ENCODE measurements at regions not wholly inside any gene's neighbourhood (a gene's known extent, or its start where the extent isn't known, plus 50 kb on each side); places are given as distances from the start of the nearest gene placed in this dataset.
A peak's percentile ranks its signal among the peaks of the same experiment; 100 is the strongest.

- Mint-ChIP-seq H3K4me3 (no peak overlapping the region), H3K9me3 (no peaks in the 10 kb centered on the region), H3K36me3 (ENCODE audit: low read depth) (no peaks in the 10 kb centered on the region), H3K4me1 (peaks cover 4% of the 10 kb centered on the region), H3K27ac (no peak overlapping the region), H3K27me3 (no peaks in the 10 kb centered on the region)
- ATAC-seq (replicated peaks): no peak
These were observed 259.6 kb upstream of the ATP2B1 start for GRCh38 chr12:89968151-89968700.

- Mint-ChIP-seq H3K27ac (no peak overlapping the region), H3K36me3 (ENCODE audit: low read depth) (no peaks in the 10 kb centered on the region), H3K27me3 (no peaks in the 10 kb centered on the region), H3K4me3 (no peak overlapping the region), H3K9me3 (no peaks in the 10 kb centered on the region), H3K4me1 (peaks cover 4% of the 10 kb centered on the region)
- no peak for ATAC-seq (replicated peaks)
These were observed 258.0 kb upstream of the ATP2B1 start for GRCh38 chr12:89966495-89967240.

- H3K4me1 Mint-ChIP-seq: peaks cover 9% of the 10 kb centered on the region
- ATAC-seq (replicated peaks): no peak
- no peak overlapping the region for H3K4me3 Mint-ChIP-seq
- H3K27ac Mint-ChIP-seq: no peak overlapping the region
- H3K9me3 Mint-ChIP-seq: no peaks in the 10 kb centered on the region
- H3K36me3 Mint-ChIP-seq (ENCODE audit: low read depth): no peaks in the 10 kb centered on the region
- no peaks in the 10 kb centered on the region for H3K27me3 Mint-ChIP-seq
These were observed 257.4 kb upstream of the ATP2B1 start for GRCh38 chr12:89965993-89966392.

GRCh38 chr12:89962648-89963047, 254.0 kb upstream of the ATP2B1 start:
- Mint-ChIP-seq H3K4me3 (no peak overlapping the region), H3K4me1 (peaks cover 16% of the 10 kb centered on the region), H3K36me3 (ENCODE audit: low read depth) (no peaks in the 10 kb centered on the region), H3K27ac (no peak overlapping the region), H3K27me3 (no peaks in the 10 kb centered on the region), H3K9me3 (no peaks in the 10 kb centered on the region)
- ATAC-seq (replicated peaks): no peak

GRCh38 chr12:89960607-89961394, 252.2 kb upstream of the ATP2B1 start:
- H3K4me3 Mint-ChIP-seq: peak overlapping the region; percentile 51
- H3K27me3 Mint-ChIP-seq: no peaks in the 10 kb centered on the region
- peak overlapping the region; percentile 81 for H3K27ac Mint-ChIP-seq
- ATAC-seq (replicated peaks): peak; percentile 83
- H3K36me3 Mint-ChIP-seq (ENCODE audit: low read depth): no peaks in the 10 kb centered on the region
- H3K9me3 Mint-ChIP-seq: no peaks in the 10 kb centered on the region
- peaks cover 16% of the 10 kb centered on the region for H3K4me1 Mint-ChIP-seq

- no peaks in the 10 kb centered on the region for H3K27me3 Mint-ChIP-seq
- ATAC-seq (replicated peaks): peak; percentile 98
- peak overlapping the region; percentile 81 for H3K27ac Mint-ChIP-seq
- peaks cover 16% of the 10 kb centered on the region for H3K4me1 Mint-ChIP-seq
- peak overlapping the region; percentile 51 for H3K4me3 Mint-ChIP-seq
- H3K36me3 Mint-ChIP-seq (ENCODE audit: low read depth): no peaks in the 10 kb centered on the region
- no peaks in the 10 kb centered on the region for H3K9me3 Mint-ChIP-seq
These were observed 251.4 kb upstream of the ATP2B1 start for GRCh38 chr12:89960011-89960507.

- Mint-ChIP-seq H3K4me3 (no peak overlapping the region), H3K27me3 (no peaks in the 10 kb centered on the region), H3K36me3 (ENCODE audit: low read depth) (no peaks in the 10 kb centered on the region), H3K4me1 (peaks cover 16% of the 10 kb centered on the region), H3K27ac (no peak overlapping the region), H3K9me3 (no peaks in the 10 kb centered on the region)
- no peak for ATAC-seq (replicated peaks)
These were observed 250.5 kb upstream of the ATP2B1 start for GRCh38 chr12:89959179-89959578.

- ATAC-seq (replicated peaks): no peak
- Mint-ChIP-seq H3K4me1 (peaks cover 22% of the 10 kb centered on the region), H3K36me3 (ENCODE audit: low read depth) (no peaks in the 10 kb centered on the region), H3K27ac (no peak overlapping the region), H3K4me3 (no peak overlapping the region), H3K27me3 (no peaks in the 10 kb centered on the region), H3K9me3 (no peaks in the 10 kb centered on the region)
These were observed 245.6 kb upstream of the ATP2B1 start for GRCh38 chr12:89954259-89954658.

GRCh38 chr12:89951694-89952060, 243.0 kb upstream of the ATP2B1 start:
- H3K9me3 Mint-ChIP-seq: peaks cover 2% of the 10 kb centered on the region
- peak overlapping the region; percentile 74 for H3K27ac Mint-ChIP-seq
- peak overlapping the region; percentile 52 for H3K4me3 Mint-ChIP-seq
- H3K4me1 Mint-ChIP-seq: peaks cover 32% of the 10 kb centered on the region
- H3K36me3 Mint-ChIP-seq (ENCODE audit: low read depth): no peaks in the 10 kb centered on the region
- H3K27me3 Mint-ChIP-seq: no peaks in the 10 kb centered on the region
- no peak for ATAC-seq (replicated peaks)

- Mint-ChIP-seq H3K27me3 (no peaks in the 10 kb centered on the region), H3K9me3 (peaks cover 3% of the 10 kb centered on the region), H3K4me1 (peaks cover 32% of the 10 kb centered on the region), H3K4me3 (peak overlapping the region; percentile 52), H3K27ac (peak overlapping the region; percentile 74), H3K36me3 (ENCODE audit: low read depth) (no peaks in the 10 kb centered on the region)
- peak; percentile 54 for ATAC-seq (replicated peaks)
These were observed 242.5 kb upstream of the ATP2B1 start for GRCh38 chr12:89951050-89951693.

GRCh38 chr12:89950421-89950820, 241.8 kb upstream of the ATP2B1 start:
- Mint-ChIP-seq H3K4me3 (peak overlapping the region; percentile 52), H3K9me3 (peaks cover 3% of the 10 kb centered on the region), H3K27ac (peak overlapping the region; percentile 74), H3K36me3 (ENCODE audit: low read depth) (no peaks in the 10 kb centered on the region), H3K4me1 (peaks cover 36% of the 10 kb centered on the region), H3K27me3 (no peaks in the 10 kb centered on the region)
- ATAC-seq (replicated peaks): peak; percentile 27

- Mint-ChIP-seq H3K27ac (peak overlapping the region; percentile 74), H3K36me3 (ENCODE audit: low read depth) (no peaks in the 10 kb centered on the region), H3K9me3 (peaks cover 3% of the 10 kb centered on the region), H3K27me3 (no peaks in the 10 kb centered on the region), H3K4me3 (peak overlapping the region; percentile 52), H3K4me1 (peaks cover 36% of the 10 kb centered on the region)
- ATAC-seq (replicated peaks): peak; percentile 74
These were observed 241.0 kb upstream of the ATP2B1 start for GRCh38 chr12:89949457-89950195.

GRCh38 chr12:89948271-89949175, 239.9 kb upstream of the ATP2B1 start:
- peak overlapping the region; percentile 74 for H3K27ac Mint-ChIP-seq
- peaks cover 3% of the 10 kb centered on the region for H3K9me3 Mint-ChIP-seq
- no peaks in the 10 kb centered on the region for H3K27me3 Mint-ChIP-seq
- H3K4me1 Mint-ChIP-seq: peaks cover 36% of the 10 kb centered on the region
- H3K4me3 Mint-ChIP-seq: peak overlapping the region; percentile 52
- no peak for ATAC-seq (replicated peaks)
- no peaks in the 10 kb centered on the region for H3K36me3 Mint-ChIP-seq (ENCODE audit: low read depth)

Data from activated T-helper 17 cell treated with anti-CD3 and anti-CD28 coated beads, Interleukin-2, amount 50 U/mL, for 72 hours (primary cell).